Endothelial cell (in vitro differentiated cells): ENCODE measurements at regions not wholly inside any gene's neighbourhood (a gene's known extent, or its start where the extent isn't known, plus 50 kb on each side); places are given as distances from the start of the nearest gene placed in this dataset. TPM values are rescaled to one million over a fixed set of nuclear protein-coding genes. Genes with fewer than 3 reads are reported as not detected.
"Not testable (repeated sequence)": the region's sequence is repeated elsewhere in the genome, so short reads cannot be mapped to it uniquely, and the experiment has no call there.

ENCODE experiments used
- DNase-seq: peaks from one replicate; pipeline ENCODE4 v3.0.0; 2021; ENCODE audit warnings: low spot score
- H3K27ac Mint-ChIP-seq: one replicate; pipeline ENCODE4 v1.8.0; 2021; ENCODE audit warnings: mixed read lengths, inconsistent platforms; ENCODE audit not compliant: unreplicated experiment
- H3K27me3 Mint-ChIP-seq: one replicate; pipeline ENCODE4 v1.8.0; 2021; ENCODE audit warnings: mild to moderate bottlenecking, moderate library complexity, mixed read lengths, inconsistent platforms; ENCODE audit not compliant: unreplicated experiment
- H3K36me3 Mint-ChIP-seq: one replicate; pipeline ENCODE4 v1.8.0; 2021; ENCODE audit warnings: mild to moderate bottlenecking, low read depth, mixed read lengths, inconsistent platforms; ENCODE audit not compliant: unreplicated experiment
- H3K4me1 Mint-ChIP-seq: one replicate; pipeline ENCODE4 v1.8.0; 2021; ENCODE audit warnings: mild to moderate bottlenecking, mixed read lengths, inconsistent platforms; ENCODE audit not compliant: unreplicated experiment
- H3K4me3 Mint-ChIP-seq: one replicate; pipeline ENCODE4 v1.8.0; 2021; ENCODE audit warnings: mild to moderate bottlenecking, mixed read lengths, inconsistent platforms; ENCODE audit not compliant: unreplicated experiment
- H3K9me3 Mint-ChIP-seq: one replicate; pipeline ENCODE4 v1.8.0; 2021; ENCODE audit warnings: mixed read lengths, inconsistent platforms; ENCODE audit not compliant: unreplicated experiment
- microRNA-seq: library from miRNA; unstranded; fragments of <30 nt; microRNA quantifications from one replicate; pipeline ENCODE4, GENCODE V29; 2020; ENCODE audit not compliant: unreplicated experiment
- TF ChIP-seq, protein P1 (sequence below): fragments of 200-600 bp; sonication (generic); IDR thresholded peaks from one replicate; pipeline ENCODE4 v1.5.0; 2021; ENCODE audit warnings: antibody characterized with exemption; ENCODE audit not compliant: unreplicated experiment

DNA sequence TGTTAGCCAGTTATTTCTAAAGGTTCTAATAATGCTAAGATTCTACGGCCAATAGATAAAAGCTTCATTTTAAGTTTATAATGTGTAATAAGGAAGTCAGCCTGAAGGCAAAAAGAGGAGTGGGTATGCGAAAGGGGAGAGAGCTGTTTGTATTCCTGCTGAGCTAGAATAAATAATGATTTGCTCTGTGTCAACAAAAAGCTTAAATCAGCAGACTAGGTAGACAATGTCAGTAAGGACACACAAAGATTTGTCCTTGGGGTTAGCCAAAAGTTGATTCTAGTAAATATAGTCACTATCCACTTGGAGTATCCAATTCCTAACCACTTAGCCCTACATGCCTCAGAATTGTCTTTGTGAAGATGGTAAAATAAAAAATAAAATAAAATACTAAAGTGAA lies 90.3 kb upstream of the GRIA3 start:
- H3K4me3 Mint-ChIP-seq, result no peak overlapping the region
- no peak overlapping the region for H3K27ac Mint-ChIP-seq
- no peaks in the 10 kb centered on the region for H3K9me3 Mint-ChIP-seq
- no peaks in the 10 kb centered on the region for H3K4me1 Mint-ChIP-seq
- no peaks in the 10 kb centered on the region for H3K27me3 Mint-ChIP-seq
- no peak for DNase-seq
- no peaks in the 10 kb centered on the region for H3K36me3 Mint-ChIP-seq
- TF ChIP-seq, protein P1, sequence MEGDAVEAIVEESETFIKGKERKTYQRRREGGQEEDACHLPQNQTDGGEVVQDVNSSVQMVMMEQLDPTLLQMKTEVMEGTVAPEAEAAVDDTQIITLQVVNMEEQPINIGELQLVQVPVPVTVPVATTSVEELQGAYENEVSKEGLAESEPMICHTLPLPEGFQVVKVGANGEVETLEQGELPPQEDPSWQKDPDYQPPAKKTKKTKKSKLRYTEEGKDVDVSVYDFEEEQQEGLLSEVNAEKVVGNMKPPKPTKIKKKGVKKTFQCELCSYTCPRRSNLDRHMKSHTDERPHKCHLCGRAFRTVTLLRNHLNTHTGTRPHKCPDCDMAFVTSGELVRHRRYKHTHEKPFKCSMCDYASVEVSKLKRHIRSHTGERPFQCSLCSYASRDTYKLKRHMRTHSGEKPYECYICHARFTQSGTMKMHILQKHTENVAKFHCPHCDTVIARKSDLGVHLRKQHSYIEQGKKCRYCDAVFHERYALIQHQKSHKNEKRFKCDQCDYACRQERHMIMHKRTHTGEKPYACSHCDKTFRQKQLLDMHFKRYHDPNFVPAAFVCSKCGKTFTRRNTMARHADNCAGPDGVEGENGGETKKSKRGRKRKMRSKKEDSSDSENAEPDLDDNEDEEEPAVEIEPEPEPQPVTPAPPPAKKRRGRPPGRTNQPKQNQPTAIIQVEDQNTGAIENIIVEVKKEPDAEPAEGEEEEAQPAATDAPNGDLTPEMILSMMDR, result no peak

DNA sequence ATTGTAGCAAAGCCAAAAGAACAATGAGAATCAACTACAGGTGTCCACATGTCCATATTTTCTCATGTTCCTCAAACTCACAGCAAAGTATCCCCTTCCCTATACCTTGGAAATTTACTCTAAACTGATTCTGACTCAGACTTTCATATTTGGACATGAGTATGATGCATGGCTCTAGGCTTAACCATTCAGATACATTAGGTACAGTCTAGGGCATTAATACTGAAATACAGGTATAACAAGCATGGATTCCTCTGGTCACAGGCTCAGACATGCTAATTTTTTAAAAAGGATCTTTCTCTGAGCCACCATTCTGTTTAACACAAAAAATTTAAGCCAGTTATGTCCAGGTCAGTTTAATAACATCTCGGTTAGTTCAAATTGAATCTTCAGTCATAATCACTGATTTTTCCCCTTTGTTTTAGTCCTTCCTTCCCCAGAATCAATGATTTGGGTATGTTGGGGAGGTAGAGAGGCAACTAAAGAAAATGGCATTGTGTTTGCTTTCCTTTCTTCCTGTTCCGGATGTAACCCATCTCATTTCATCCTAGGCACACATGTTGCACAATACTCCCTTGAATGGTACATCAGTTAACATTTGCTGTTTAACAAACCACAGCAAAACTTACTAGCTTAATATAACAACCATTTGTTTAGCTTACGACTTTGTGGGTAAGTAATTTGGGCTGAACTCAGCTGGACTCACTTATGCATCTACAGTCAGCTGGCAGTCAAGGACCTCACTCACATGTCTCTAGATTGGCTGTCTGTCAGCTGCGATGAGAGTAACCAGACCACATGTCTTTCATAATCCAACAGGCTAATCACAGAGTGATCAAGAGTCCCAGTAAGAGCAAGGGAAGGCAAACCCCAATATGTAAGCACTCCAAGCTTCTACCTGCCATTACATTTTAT lies 75.3 kb upstream of the GRIA3 start:
- TF ChIP-seq, protein P1, result no peak
- DNase-seq, result no peak
- Mint-ChIP-seq H3K36me3 (no peaks in the 10 kb centered on the region), H3K27me3 (no peaks in the 10 kb centered on the region), H3K4me1 (no peaks in the 10 kb centered on the region), H3K4me3 (no peak overlapping the region), H3K9me3 (no peaks in the 10 kb centered on the region), H3K27ac (no peak overlapping the region)

DNA sequence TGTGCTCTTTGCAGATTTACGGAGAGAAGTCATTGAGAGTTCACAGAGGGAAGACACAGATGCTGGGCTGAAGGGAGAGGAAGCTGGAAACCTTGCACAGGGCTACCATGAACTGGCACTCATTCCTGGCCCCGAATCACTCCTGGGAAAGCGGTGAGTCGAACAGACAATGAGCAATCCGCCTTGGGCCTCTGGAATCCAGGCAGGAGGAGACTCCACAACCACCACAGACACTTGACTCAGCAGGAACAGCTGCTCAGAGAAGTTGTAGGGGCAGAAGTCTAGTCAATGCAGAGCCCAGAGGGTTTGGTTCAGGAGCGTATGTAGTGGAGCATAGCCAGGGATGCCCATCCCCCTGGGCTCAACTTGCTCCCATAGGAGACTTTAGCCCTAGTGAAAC lies 62.8 kb upstream of the GRIA3 start:
- DNase-seq, result no peak
- Mint-ChIP-seq H3K27ac (no peak overlapping the region), H3K9me3 (no peaks in the 10 kb centered on the region), H3K27me3 (no peaks in the 10 kb centered on the region), H3K36me3 (no peaks in the 10 kb centered on the region), H3K4me3 (no peak overlapping the region), H3K4me1 (no peaks in the 10 kb centered on the region)
- TF ChIP-seq, protein P1, result no peak

DNA sequence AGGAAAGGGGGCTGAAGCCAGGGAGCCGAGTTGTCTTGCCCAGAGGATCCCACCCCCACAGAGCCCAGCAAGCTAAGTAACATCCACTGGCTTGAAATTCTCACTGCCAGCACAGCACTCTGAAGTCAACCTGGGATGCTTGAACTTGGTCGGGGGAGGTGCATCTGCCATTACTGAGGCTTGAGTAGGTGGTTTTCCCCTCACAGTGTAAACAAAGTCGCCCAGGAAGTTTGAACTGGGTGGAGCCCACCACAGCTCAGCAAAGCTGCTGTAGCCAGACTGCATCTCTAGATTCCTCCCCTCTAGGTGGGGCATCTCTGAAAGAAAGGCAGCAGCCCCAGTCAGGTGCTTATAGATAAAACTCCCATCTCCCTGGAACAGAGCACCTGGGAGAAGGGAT lies 54.3 kb upstream of the GRIA3 start:
- not testable (repeated sequence) for DNase-seq, H3K9me3 Mint-ChIP-seq, H3K4me3 Mint-ChIP-seq, H3K36me3 Mint-ChIP-seq, H3K27ac Mint-ChIP-seq, H3K27me3 Mint-ChIP-seq, H3K4me1 Mint-ChIP-seq

Small RNA genes in the stretch of these regions (microRNA-seq; reads per million reads assigned to microRNA genes)
- gene MIR3672, result not detected
